22Rv1 (cell line): ENCODE measurements at regions not wholly inside any gene's neighbourhood (a gene's known extent, or its start where the extent isn't known, plus 50 kb on each side); places are given as distances from the start of the nearest gene placed in this dataset.
"Not testable (repeated sequence)": the region's sequence is repeated elsewhere in the genome, so short reads cannot be mapped to it uniquely, and the experiment has no call there.

Source experiments
- H3K27ac ChIP-seq: fragments of 450-650 bp; 2 replicates; pipeline ENCODE4 v1.5.1; 2017
- ZFX ChIP-seq: fragments of 450-650 bp; IDR thresholded peaks from 2 replicates; pipeline ENCODE4 v1.6.1; 2017; ENCODE audit warnings: antibody characterized with exemption, borderline replicate concordance
- TF ChIP-seq, protein P1 (sequence below): fragments of 450-650 bp; IDR thresholded peaks from 2 replicates; pipeline ENCODE4 v1.5.1; 2017; ENCODE audit warnings: mild to moderate bottlenecking

DNA sequence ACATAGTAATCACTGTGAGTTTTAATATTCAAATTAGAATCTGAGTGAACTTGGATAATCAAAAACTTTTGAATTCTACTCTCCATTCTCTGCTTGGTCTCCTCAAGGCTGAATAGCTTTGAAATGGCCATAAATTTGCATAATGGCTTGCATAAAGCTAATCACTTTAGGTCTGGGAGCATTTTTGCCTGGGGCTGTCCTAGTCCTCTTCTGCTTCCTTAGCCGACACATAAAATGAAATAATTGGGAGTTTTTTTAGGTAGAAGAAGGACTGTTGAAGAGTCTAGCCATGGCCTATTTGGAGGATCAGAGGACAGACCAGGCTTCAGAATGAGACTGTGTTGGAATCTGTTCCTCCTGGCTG, 91.4 kb upstream of the EEF2KMT start:
- no peak for TF ChIP-seq ZFX
- TF ChIP-seq, protein P1, sequence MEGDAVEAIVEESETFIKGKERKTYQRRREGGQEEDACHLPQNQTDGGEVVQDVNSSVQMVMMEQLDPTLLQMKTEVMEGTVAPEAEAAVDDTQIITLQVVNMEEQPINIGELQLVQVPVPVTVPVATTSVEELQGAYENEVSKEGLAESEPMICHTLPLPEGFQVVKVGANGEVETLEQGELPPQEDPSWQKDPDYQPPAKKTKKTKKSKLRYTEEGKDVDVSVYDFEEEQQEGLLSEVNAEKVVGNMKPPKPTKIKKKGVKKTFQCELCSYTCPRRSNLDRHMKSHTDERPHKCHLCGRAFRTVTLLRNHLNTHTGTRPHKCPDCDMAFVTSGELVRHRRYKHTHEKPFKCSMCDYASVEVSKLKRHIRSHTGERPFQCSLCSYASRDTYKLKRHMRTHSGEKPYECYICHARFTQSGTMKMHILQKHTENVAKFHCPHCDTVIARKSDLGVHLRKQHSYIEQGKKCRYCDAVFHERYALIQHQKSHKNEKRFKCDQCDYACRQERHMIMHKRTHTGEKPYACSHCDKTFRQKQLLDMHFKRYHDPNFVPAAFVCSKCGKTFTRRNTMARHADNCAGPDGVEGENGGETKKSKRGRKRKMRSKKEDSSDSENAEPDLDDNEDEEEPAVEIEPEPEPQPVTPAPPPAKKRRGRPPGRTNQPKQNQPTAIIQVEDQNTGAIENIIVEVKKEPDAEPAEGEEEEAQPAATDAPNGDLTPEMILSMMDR = no peak
- no peak overlapping the region for H3K27ac ChIP-seq

DNA sequence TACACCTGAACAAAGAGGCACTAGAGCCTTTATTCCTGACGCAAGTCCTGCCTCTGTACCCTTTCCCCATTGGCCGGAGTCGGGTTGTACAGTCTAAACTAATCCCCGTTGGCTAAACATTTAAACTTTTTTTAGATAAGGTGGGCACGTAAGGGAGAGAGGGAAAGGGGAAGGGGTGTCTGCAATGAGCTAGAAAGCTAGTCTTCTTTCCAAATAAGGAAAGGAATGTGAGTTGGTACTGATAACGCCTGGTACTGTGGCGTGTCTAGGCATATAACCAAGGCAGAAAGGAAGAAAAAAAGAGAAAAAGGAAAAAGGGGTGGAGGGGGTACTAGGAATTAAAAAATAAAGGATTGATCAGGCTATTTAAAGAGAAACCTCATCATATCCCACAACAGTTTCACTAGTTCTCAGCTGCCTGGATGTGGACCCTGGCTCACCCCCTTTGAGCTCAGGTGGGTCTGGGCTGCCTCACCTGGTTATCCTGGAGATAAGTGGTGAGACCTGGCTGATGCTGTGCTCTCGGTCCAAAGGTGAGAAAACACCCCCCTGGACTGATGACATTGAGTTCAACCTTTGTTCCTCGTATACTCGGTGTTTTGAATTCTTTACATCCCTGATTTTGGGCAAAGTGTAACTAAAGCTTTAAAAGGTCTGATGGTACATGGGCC, 90.9 kb upstream of the EEF2KMT start:
- H3K27ac ChIP-seq = no peak overlapping the region
- TF ChIP-seq, protein P1 = no peak
- no peak for TF ChIP-seq ZFX

DNA sequence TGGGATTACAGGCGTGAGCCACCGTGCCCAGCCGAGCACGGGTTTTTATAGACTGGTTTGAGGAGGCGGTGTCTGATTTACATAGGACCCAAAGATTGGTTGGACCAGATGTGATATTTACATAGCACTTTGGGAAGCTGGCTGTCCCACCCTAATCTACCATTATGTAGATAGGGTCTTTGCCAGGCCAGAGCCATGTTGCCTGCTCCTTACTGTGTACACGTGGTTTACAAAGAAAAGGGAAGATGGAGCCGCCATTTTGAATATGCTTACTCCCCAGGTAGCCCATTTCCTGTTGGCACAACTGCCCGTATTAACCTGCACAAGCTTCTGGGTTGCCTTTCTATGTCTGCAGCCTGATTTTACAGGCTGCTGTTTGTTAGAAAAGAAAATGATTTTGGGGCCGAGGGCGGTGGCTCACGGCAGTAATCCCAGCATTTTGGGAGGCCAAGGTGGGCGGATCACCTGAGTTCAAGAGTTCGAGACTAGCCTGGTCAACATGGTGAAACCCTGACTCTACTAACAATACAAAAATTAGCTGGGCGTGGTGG, 89.9 kb upstream of the EEF2KMT start:
- TF ChIP-seq, protein P1 = no peak
- TF ChIP-seq ZFX = no peak
- H3K27ac ChIP-seq = no peak overlapping the region

DNA sequence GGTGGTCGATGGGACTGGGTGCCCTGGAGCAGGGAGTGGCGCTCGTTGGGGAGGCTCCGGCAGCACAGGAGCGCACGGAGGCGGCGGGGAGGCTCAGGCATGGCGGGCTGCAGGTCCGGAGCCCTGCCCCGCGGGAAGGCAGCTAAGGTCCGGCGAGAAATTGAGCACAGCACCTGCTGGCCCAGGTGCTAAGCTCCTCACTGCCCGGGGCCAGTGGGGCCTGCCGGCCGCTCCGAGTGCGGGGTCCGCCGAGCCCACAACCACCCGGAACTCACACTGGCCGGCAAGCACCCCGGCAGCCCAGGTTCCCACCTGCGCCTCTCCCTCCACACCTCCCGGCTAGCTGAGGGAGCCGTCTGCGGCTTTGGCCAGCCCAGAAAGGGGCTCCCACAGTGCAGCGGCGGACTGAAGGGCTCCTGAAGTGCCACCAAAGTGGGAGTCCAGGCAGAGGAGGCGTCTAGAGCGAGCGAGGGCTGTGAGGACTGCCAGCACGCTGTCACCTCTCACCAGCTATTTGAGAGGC, 88.8 kb upstream of the EEF2KMT start:
- TF ChIP-seq, protein P1 = no peak
- no peak for TF ChIP-seq ZFX
- H3K27ac ChIP-seq = no peak overlapping the region

DNA sequence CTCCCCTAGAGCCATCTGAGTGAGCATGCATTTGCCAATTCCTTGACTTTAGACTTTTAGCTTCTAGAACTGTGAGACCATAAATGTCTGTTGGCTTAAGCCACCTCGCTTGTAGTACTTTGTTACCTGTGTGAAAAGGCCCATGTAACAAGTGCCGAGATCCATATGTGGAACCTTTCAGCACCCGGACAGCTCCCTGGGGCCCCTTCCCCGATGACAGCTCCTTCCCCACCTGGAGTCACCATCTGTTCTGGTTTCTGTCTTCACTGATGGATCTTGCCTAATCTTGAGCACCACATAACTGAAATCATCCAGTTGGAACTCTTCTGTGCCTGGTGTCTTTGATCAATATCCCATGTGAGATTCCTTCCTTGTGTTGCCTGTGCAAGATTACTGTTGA, 78.9 kb upstream of the EEF2KMT start:
- TF ChIP-seq ZFX = no peak
- TF ChIP-seq, protein P1 = no peak
- no peak overlapping the region for H3K27ac ChIP-seq

DNA sequence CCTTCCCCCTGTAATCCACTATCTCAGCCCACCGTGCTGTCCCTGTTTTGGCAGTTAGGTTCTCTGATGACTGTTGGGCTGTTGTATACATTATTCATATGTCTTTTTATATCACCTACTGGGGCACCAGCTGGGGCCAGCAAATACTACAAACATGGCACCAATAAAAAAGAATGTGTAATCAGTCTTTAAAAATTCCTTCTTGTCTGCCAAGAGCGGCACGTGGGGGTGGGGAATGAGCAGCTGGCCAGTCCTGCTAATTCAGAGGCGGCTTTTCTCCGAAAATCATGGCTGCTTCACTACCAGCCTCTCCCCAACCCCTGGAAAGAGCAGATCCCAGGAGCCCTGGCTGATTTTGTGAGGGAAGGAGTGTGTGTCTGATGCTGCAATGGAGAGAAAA, 77.7 kb upstream of the EEF2KMT start:
- TF ChIP-seq, protein P1 = no peak
- TF ChIP-seq ZFX = no peak

DNA sequence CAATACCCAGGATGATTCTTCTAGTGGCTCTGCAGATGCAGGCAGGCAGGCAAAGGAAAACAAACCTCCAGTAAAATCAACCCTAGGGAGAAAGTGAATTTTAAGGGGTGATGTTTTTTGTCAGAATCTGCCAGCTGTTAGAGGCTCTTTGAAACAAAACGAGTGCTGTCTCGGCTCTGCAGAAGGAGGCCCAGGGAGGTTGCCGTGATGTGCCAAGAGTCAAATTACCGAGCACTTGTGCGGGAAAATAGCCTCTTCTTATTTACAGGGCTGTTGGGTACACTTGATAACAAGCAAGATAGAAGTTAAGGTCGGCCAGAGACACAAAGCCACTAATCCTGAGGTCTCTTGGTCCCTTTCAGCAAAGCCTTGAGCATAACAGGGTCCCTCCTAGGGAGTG, 68.9 kb upstream of the EEF2KMT start:
- TF ChIP-seq, protein P1 = no peak
- no peak for TF ChIP-seq ZFX

More for the DNA sequence above, 77.7 kb upstream of the EEF2KMT start:
- no peak overlapping the region for H3K27ac ChIP-seq

DNA sequence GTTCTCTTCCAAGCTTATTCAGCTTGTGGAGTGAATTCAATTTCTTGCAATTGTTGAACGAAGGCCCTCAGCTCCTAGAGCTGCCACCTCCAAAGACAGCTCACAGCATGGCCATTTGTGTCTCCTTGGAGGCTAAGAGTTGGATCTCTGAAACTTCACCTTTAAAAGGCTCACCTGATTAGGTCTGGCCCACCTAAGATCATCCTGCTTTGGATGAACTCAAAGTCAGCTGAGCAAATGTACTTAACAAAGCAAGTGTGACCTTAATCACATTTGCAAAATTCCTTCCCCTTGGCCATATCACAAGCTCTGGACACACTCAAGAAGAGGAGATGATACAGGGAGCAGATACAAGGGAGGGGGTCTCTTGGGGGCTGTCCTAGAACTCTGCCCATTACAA, 67.8 kb upstream of the EEF2KMT start:
- H3K27ac ChIP-seq = not testable (repeated sequence)

More for the DNA sequence above, 68.9 kb upstream of the EEF2KMT start:
- no peak overlapping the region for H3K27ac ChIP-seq

DNA sequence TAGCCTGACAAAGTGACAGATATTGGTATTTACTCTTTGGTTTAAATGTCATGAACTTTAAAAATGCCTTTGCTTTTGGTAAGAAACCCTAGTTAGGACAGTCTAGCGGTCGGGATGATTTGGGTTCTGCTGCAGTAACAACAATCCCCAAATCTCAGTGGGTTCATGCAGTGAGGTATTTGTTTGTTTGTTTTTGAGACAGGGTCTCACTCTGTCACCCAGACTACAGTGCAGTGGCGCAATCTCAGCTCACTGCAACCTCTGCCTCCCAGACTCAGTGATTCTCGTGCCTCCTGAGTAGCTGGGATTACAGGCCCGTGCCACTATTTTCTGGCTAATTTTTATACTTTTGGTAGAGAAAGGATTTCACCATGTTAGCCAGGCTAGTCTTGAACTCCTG, 65.2 kb upstream of the EEF2KMT start:
- H3K27ac ChIP-seq = not testable (repeated sequence)

DNA sequence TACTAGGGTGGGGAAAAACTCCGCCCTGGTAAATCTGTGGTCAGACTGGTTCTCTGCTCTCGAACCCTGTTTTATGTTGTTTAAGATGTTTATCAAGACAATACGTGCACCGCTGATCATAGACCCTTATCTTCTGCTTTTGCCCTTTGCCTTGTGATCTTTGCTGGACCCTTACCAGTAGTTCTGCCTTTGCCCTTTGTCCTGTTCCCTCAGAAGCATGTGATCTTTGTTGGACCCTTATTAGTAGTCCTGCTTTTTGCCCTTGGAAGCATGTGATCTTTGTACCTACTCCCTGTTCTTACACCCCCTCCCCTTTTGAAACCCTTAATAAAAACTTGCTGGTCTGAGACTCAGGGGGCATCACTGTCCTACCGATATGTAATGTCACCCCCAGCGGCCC, 64.3 kb upstream of the EEF2KMT start:
- not testable (repeated sequence) for H3K27ac ChIP-seq

DNA sequence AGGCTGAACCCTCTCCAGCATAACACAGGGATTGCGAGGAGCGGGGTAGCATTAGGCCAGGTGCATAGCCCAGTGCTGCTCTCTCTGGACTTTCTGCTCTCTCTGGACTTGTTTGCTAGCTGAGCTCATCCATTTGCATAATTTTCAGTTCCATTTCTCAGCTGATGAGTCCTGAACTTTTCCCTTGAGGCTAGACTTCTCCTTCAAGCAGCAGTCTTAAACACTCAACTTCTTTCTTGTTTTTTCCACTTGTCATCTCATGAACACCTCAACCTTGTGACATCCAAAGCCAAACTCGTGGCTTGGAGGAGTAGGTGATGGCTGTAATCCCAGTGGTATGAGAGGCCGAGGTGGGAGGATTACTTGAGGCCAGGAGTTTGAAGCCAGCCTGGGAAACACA, 62.4 kb upstream of the EEF2KMT start:
- not testable (repeated sequence) for H3K27ac ChIP-seq

DNA sequence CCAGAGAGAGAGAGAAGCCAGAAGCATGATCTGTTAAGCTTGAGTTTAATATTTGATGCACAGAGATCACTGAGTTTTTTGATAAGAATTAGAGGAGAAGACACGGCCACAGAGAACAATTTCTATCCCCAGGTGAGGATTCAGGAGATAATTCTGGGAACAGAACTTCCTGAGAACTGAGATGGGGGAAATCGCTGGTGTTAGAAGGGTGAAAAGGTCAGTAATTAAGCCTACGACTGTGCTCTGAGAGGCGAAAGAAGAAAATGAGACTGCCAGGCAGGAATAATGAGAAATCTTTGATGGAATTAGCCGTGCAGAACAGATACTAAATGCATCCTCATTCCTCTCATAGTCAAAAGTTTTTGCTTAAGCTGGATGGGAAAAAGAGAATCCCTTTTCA, 61.9 kb upstream of the EEF2KMT start:
- H3K27ac ChIP-seq = not testable (repeated sequence)
